Mesendoderm (in vitro differentiated cells): ENCODE measurements at regions not wholly inside any gene's neighbourhood (a gene's known extent, or its start where the extent isn't known, plus 50 kb on each side); places are given as distances from the start of the nearest gene placed in this dataset.
A peak's percentile ranks its signal among the peaks of the same experiment; 100 is the strongest.
"Not testable (repeated sequence)": the region's sequence is repeated elsewhere in the genome, so short reads cannot be mapped to it uniquely, and the experiment has no call there.

Experiments used
- DNase-seq: peaks from one replicate; pipeline ENCODE4 v3.0.0; 2013
- H2AK5ac ChIP-seq: 2 replicates; pipeline ENCODE4 v1.6.1; 2013; ENCODE audit warnings: low read length, inconsistent platforms
- H2BK120ac ChIP-seq: 2 replicates; pipeline ENCODE4 v1.6.1; 2013; ENCODE audit warnings: low read depth, mild to moderate bottlenecking, low read length, moderate library complexity, mixed read lengths
- H2BK15ac ChIP-seq: replicated peaks from 2 replicates; pipeline ENCODE4 v1.6.1; 2013; ENCODE audit warnings: low read depth, mild to moderate bottlenecking, moderate library complexity
- H2BK5ac ChIP-seq: 2 replicates; pipeline ENCODE4 v1.6.1; 2013; ENCODE audit warnings: low read length, inconsistent platforms
- H3K18ac ChIP-seq: 2 replicates; pipeline ENCODE4 v1.6.1; 2013; ENCODE audit warnings: mild to moderate bottlenecking, low read length, mixed read lengths
- H3K23ac ChIP-seq: one replicate; pipeline ENCODE4 v1.6.1; 2013; ENCODE audit warnings: low read length
- H3K27ac ChIP-seq: 2 replicates; pipeline ENCODE4 v1.5.1; 2013; ENCODE audit warnings: low read depth, mild to moderate bottlenecking, inconsistent platforms, low read length, moderate library complexity
- H3K27me3 ChIP-seq: 2 replicates; pipeline ENCODE4 v1.6.1; 2013; ENCODE audit warnings: low read length, control low read depth, mild to moderate bottlenecking, inconsistent platforms; ENCODE audit not compliant: insufficient read depth, poor library complexity
- H3K36me3 ChIP-seq: 2 replicates; pipeline ENCODE4 v1.6.1; 2013; ENCODE audit warnings: low read length, inconsistent platforms; ENCODE audit not compliant: control insufficient read depth, insufficient read depth
- H3K4ac ChIP-seq: one replicate; pipeline ENCODE4 v1.6.1; 2013; ENCODE audit warnings: low read depth, mild to moderate bottlenecking, low read length, moderate library complexity
- H3K4me1 ChIP-seq: 2 replicates; pipeline ENCODE4 v1.6.1; 2013; ENCODE audit warnings: low read depth, low read length, inconsistent platforms; ENCODE audit not compliant: control insufficient read depth
- H3K4me2 ChIP-seq: 2 replicates; pipeline ENCODE4 v1.6.1; 2013; ENCODE audit warnings: low read length
- H3K4me3 ChIP-seq: 2 replicates; pipeline ENCODE4 v1.5.1; 2013; ENCODE audit warnings: mild to moderate bottlenecking, low read length
- H3K56ac ChIP-seq: one replicate; pipeline ENCODE4 v1.6.1; 2013; ENCODE audit warnings: low read length
- H3K79me1 ChIP-seq: 2 replicates; pipeline ENCODE4 v1.6.1; 2013; ENCODE audit warnings: low read length, inconsistent platforms
- H3K79me2 ChIP-seq: 2 replicates; pipeline ENCODE4 v1.6.1; 2013; ENCODE audit warnings: mild to moderate bottlenecking, low read length; ENCODE audit not compliant: control insufficient read depth, insufficient read depth
- H3K9ac ChIP-seq: 2 replicates; pipeline ENCODE4 v1.6.1; 2013; ENCODE audit warnings: low read length, inconsistent platforms
- H4K5ac ChIP-seq: one replicate; pipeline ENCODE4 v1.6.1; 2013; ENCODE audit warnings: low read length
- H4K8ac ChIP-seq: one replicate; pipeline ENCODE4 v1.6.1; 2013; ENCODE audit warnings: low read depth, mild to moderate bottlenecking, control low read depth, low read length, moderate library complexity
- whole genome bisulfite sequencing: extraction: QIAGEN DNeasy Blood & Tissue Kit; methylation state at CpG from one replicate; pipeline ENCODE4 v1.1.7; 2013; ENCODE audit warnings: low lambda C conversion rate, missing lambda C conversion rate; ENCODE audit not compliant: insufficient coverage; ENCODE audit errors: extremely low coverage; 5-methylcytosine and 5-hydroxymethylcytosine counted together

GRCh38 chr2:224650815-224651439 lies 65.2 kb downstream of the CCDC195 start:
- no peaks in the 10 kb centered on the region for H3K27me3 ChIP-seq
- no peak overlapping the region for H3K23ac ChIP-seq
- H3K4me3 ChIP-seq = no peak overlapping the region
- no peak overlapping the region for H3K18ac ChIP-seq
- no peak overlapping the region for H2AK5ac ChIP-seq
- H2BK5ac ChIP-seq = no peak overlapping the region
- no peak overlapping the region for H2BK15ac ChIP-seq
- H2BK120ac ChIP-seq = no peak overlapping the region
- no peaks in the 10 kb centered on the region for H3K79me1 ChIP-seq
- H3K79me2 ChIP-seq = no peaks in the 10 kb centered on the region
- H3K4me2 ChIP-seq = no peak overlapping the region
- no peak overlapping the region for H3K4ac ChIP-seq
- H3K4me1 ChIP-seq = no peaks in the 10 kb centered on the region
- no peaks in the 10 kb centered on the region for H3K36me3 ChIP-seq
- peak; percentile 77 for DNase-seq
- H4K5ac ChIP-seq = no peak overlapping the region
- H4K8ac ChIP-seq = no peak overlapping the region
- WGBS = no CpG with 5 or more reads among the region's 6 CpGs
- no peak overlapping the region for H3K9ac ChIP-seq
- H3K56ac ChIP-seq = no peak overlapping the region
- no peak overlapping the region for H3K27ac ChIP-seq

GRCh38 chr2:224647684-224648083 lies 62.5 kb upstream of the CUL3 start:
- not testable (repeated sequence) for H3K9ac ChIP-seq, H3K4me1 ChIP-seq, H3K27ac ChIP-seq, H3K4ac ChIP-seq, H3K4me3 ChIP-seq, H3K79me1 ChIP-seq, DNase-seq, H4K5ac ChIP-seq, H3K79me2 ChIP-seq, H2BK5ac ChIP-seq, H3K56ac ChIP-seq, H2BK15ac ChIP-seq, H3K4me2 ChIP-seq, H2AK5ac ChIP-seq, H3K36me3 ChIP-seq, H3K27me3 ChIP-seq, H3K23ac ChIP-seq, H2BK120ac ChIP-seq, H4K8ac ChIP-seq, H3K18ac ChIP-seq
- WGBS = no CpG with 5 or more reads among the region's 11 CpGs

GRCh38 chr2:224646242-224646846 lies 61.2 kb upstream of the CUL3 start:
- Histone ChIP-seq H3K4me1 (no peaks in the 10 kb centered on the region), H2BK5ac (no peak overlapping the region), H4K5ac (no peak overlapping the region), H3K79me1 (no peaks in the 10 kb centered on the region), H3K27me3 (no peaks in the 10 kb centered on the region), H2AK5ac (no peak overlapping the region), H3K4me2 (no peak overlapping the region), H3K23ac (no peak overlapping the region), H2BK120ac (no peak overlapping the region), H3K36me3 (no peaks in the 10 kb centered on the region), H3K4me3 (no peak overlapping the region), H3K56ac (no peak overlapping the region), H3K27ac (no peak overlapping the region), H4K8ac (no peak overlapping the region), H2BK15ac (no peak overlapping the region), H3K9ac (no peak overlapping the region), H3K79me2 (no peaks in the 10 kb centered on the region), H3K18ac (no peak overlapping the region), H3K4ac (no peak overlapping the region)
- peak; percentile 70 for DNase-seq
- WGBS = no CpG with 5 or more reads among the region's 9 CpGs

GRCh38 chr2:224645722-224646121 lies 60.6 kb upstream of the CUL3 start:
- Histone ChIP-seq H3K27ac (no peak overlapping the region), H3K79me2 (no peaks in the 10 kb centered on the region), H4K8ac (no peak overlapping the region), H3K4me3 (no peak overlapping the region), H3K18ac (no peak overlapping the region), H3K56ac (no peak overlapping the region), H4K5ac (no peak overlapping the region), H2AK5ac (no peak overlapping the region), H3K27me3 (no peaks in the 10 kb centered on the region), H3K9ac (no peak overlapping the region), H3K4me2 (no peak overlapping the region), H2BK120ac (no peak overlapping the region), H3K79me1 (no peaks in the 10 kb centered on the region), H3K4me1 (no peaks in the 10 kb centered on the region), H2BK5ac (no peak overlapping the region), H3K36me3 (no peaks in the 10 kb centered on the region), H3K4ac (no peak overlapping the region), H3K23ac (no peak overlapping the region), H2BK15ac (no peak overlapping the region)
- DNase-seq = no peak
- WGBS = no CpG with 5 or more reads among the region's 4 CpGs

- H2AK5ac ChIP-seq = no peak overlapping the region
- no peak overlapping the region for H4K5ac ChIP-seq
- no peaks in the 10 kb centered on the region for H3K79me1 ChIP-seq
- no peaks in the 10 kb centered on the region for H3K36me3 ChIP-seq
- no peak overlapping the region for H3K4me2 ChIP-seq
- no peak overlapping the region for H2BK5ac ChIP-seq
- no peak overlapping the region for H3K27ac ChIP-seq
- no peak overlapping the region for H3K4ac ChIP-seq
- H3K79me2 ChIP-seq = no peaks in the 10 kb centered on the region
- no peak overlapping the region for H4K8ac ChIP-seq
- H3K9ac ChIP-seq = no peak overlapping the region
- no peak overlapping the region for H3K56ac ChIP-seq
- no peak overlapping the region for H2BK15ac ChIP-seq
- H3K18ac ChIP-seq = no peak overlapping the region
- H3K23ac ChIP-seq = no peak overlapping the region
- no peaks in the 10 kb centered on the region for H3K27me3 ChIP-seq
- no peak overlapping the region for H3K4me3 ChIP-seq
- no peaks in the 10 kb centered on the region for H3K4me1 ChIP-seq
- WGBS = no CpG with 5 or more reads among the region's 4 CpGs
- no peak overlapping the region for H2BK120ac ChIP-seq
- DNase-seq = no peak
Observed at GRCh38 chr2:224640679-224641078, 55.5 kb upstream of the CUL3 start.
